ENCODE measurements at regions not wholly inside any gene's neighbourhood (a gene's known extent, or its start where the extent isn't known, plus 50 kb on each side); places are given as distances from the start of the nearest gene placed in this dataset.

- no peak for TF ChIP-seq GATA2 (IDR thresholded peaks at IDR 0.05; ENCODE audit: low read depth, low read length)
- no peak for TF ChIP-seq GATA3 (IDR thresholded peaks at IDR 0.05; ENCODE audit: low read depth, low read length)
Measured at GRCh38 chr11:130778026-130778425, 138.3 kb downstream of the SNX19 start.

All from SH-SY5Y (cell line).